ENCODE measurements at regions not wholly inside any gene's neighbourhood (a gene's known extent, or its start where the extent isn't known, plus 50 kb on each side); places are given as distances from the start of the nearest gene placed in this dataset.

GRCh38 chr2:151156431-151156830, 105.2 kb downstream of the RBM43 start (continued):
- TF ChIP-seq CTCF (IDR thresholded peaks at IDR 0.05; ENCODE audit: low read depth, low read length, missing input control) (no peak), MAX (IDR thresholded peaks at IDR 0.05) (no peak), SP1 (IDR thresholded peaks at IDR 0.05) (no peak), EGR1 (IDR thresholded peaks at IDR 0.05; ENCODE audit: low read depth in 2 of 2) (no peak), NR2F2 (IDR thresholded peaks at IDR 0.05) (no peak), GABPA (IDR thresholded peaks at IDR 0.05 in 1 of 2, conservative IDR thresholded peaks at IDR 0.05 in 1 of 2) (no peak), HNF4A (conservative IDR thresholded peaks at IDR 0.05) (no peak)

- Histone ChIP-seq H3K9me3 (ENCODE audit: control insufficient read depth in 4 of 4, low read length in 3 of 4) (no peaks in the 10 kb centered on the region), H3K27ac (ENCODE audit: low read depth in 1 of 2, low read length in 2 of 2) (no peak overlapping the region), H3K36me3 (ENCODE audit: control insufficient read depth in 4 of 4, insufficient read depth in 3 of 4, low read depth in 1 of 4, low read length in 3 of 4) (no peaks in the 10 kb centered on the region), H3K4me1 (ENCODE audit: control insufficient read depth in 4 of 4, insufficient read depth in 4 of 4, low read length in 3 of 4) (no peaks in the 10 kb centered on the region), H3K4me3 (ENCODE audit: low read depth in 1 of 3, low read length in 3 of 3) (no peak overlapping the region), H3K9ac (ENCODE audit: low read depth in 1 of 2, low read length in 2 of 2) (no peak overlapping the region), H3K27me3 (ENCODE audit: control insufficient read depth in 4 of 4, insufficient read depth in 4 of 4, low read length in 3 of 4) (peaks cover 0 to 3% (median 0%) of the 10 kb centered on the region in 4 donors)
- TF ChIP-seq MAX (IDR thresholded peaks at IDR 0.05) (no peak), CTCF (IDR thresholded peaks at IDR 0.05; ENCODE audit: low read depth, low read length, missing input control) (no peak), ZBTB33 (IDR thresholded peaks at IDR 0.05) (no peak), FOXA1 (IDR thresholded peaks at IDR 0.05) (no peak), GABPA (IDR thresholded peaks at IDR 0.05 in 1 of 2, conservative IDR thresholded peaks at IDR 0.05 in 1 of 2) (no peak), REST (IDR thresholded peaks at IDR 0.05) (no peak), JUND (IDR thresholded peaks at IDR 0.05) (no peak), SP1 (IDR thresholded peaks at IDR 0.05) (no peak)
- no peak for DNase-seq (ENCODE audit: low spot score)
Measured at GRCh38 chr2:151153601-151154000, 108.1 kb downstream of the RBM43 start.

All from liver (tissue), 7 donors.